Mucosa of gallbladder (tissue), 1 donor: ENCODE measurements at regions not wholly inside any gene's neighbourhood (a gene's known extent, or its start where the extent isn't known, plus 50 kb on each side); places are given as distances from the start of the nearest gene placed in this dataset.

Experiments used
- DNase-seq: peaks from one replicate; pipeline ENCODE4 v3.0.0-alpha.2; 2020; ENCODE audit warnings: low spot score
- donor health status: DM: no; HTN: no; CAD: no.

GRCh38 chr5:68872088-68872839 is 221.6 kb upstream of the SLC30A5 start:
- no peak for DNase-seq

- DNase-seq = no peak
Observed at GRCh38 chr5:68873198-68873597, 220.6 kb upstream of the SLC30A5 start.

GRCh38 chr5:68875351-68875750 is 218.5 kb upstream of the SLC30A5 start:
- DNase-seq = no peak

- no peak for DNase-seq
Observed at GRCh38 chr5:68883436-68883835, 210.4 kb upstream of the SLC30A5 start.

GRCh38 chr5:68884144-68884754 is 209.6 kb upstream of the SLC30A5 start:
- no peak for DNase-seq

GRCh38 chr5:68884883-68885282 is 208.9 kb upstream of the SLC30A5 start:
- DNase-seq = no peak

GRCh38 chr5:68886814-68887213 is 207.0 kb upstream of the SLC30A5 start:
- no peak for DNase-seq

GRCh38 chr5:68891718-68892117 is 202.1 kb upstream of the SLC30A5 start:
- DNase-seq = no peak

- DNase-seq = no peak
Observed at GRCh38 chr5:68894673-68895072, 199.1 kb upstream of the SLC30A5 start.

GRCh38 chr5:68898951-68899471 is 194.8 kb upstream of the SLC30A5 start:
- no peak for DNase-seq

GRCh38 chr5:68911840-68912690 is 181.7 kb upstream of the SLC30A5 start:
- no peak for DNase-seq

- DNase-seq = no peak
Observed at GRCh38 chr5:68915079-68915478, 178.7 kb upstream of the SLC30A5 start.

GRCh38 chr5:68918306-68918705 is 175.5 kb upstream of the SLC30A5 start:
- DNase-seq = no peak

- DNase-seq = no peak
Observed at GRCh38 chr5:68919988-68920490, 173.8 kb upstream of the SLC30A5 start.

GRCh38 chr5:68920888-68921287 is 172.9 kb upstream of the SLC30A5 start:
- no peak for DNase-seq

- no peak for DNase-seq
Observed at GRCh38 chr5:68922172-68922987, 171.4 kb upstream of the SLC30A5 start.

GRCh38 chr5:68924481-68925145 is 169.2 kb upstream of the SLC30A5 start:
- no peak for DNase-seq

- no peak for DNase-seq
Observed at GRCh38 chr5:68928617-68929302, 165.1 kb upstream of the SLC30A5 start.

GRCh38 chr5:68930139-68930538 is 163.7 kb upstream of the SLC30A5 start:
- no peak for DNase-seq

GRCh38 chr5:68932830-68933434 is 160.9 kb upstream of the SLC30A5 start:
- no peak for DNase-seq
